ENCODE measurements at regions not wholly inside any gene's neighbourhood (a gene's known extent, or its start where the extent isn't known, plus 50 kb on each side); places are given as distances from the start of the nearest gene placed in this dataset.
"Not testable (repeated sequence)": the region's sequence is repeated elsewhere in the genome, so short reads cannot be mapped to it uniquely, and the experiment has no call there.

GRCh38 chr14:105760691-105761344 is 234.4 kb downstream of the TMEM121 start:
- no peak overlapping the region for H3K4me3 ChIP-seq (ENCODE audit: insufficient read depth, low read depth, low read length)
- H3K36me3 ChIP-seq (ENCODE audit: control insufficient read depth, insufficient read depth, low read length): no peaks in the 10 kb centered on the region
- no peaks in the 10 kb centered on the region for H3K4me1 ChIP-seq (ENCODE audit: control insufficient read depth, insufficient read depth, low read length)
- no peaks in the 10 kb centered on the region for H3K27me3 ChIP-seq (ENCODE audit: control insufficient read depth, insufficient read depth, low read length, poor library complexity, severe bottlenecking)
- H3K9me3 ChIP-seq (ENCODE audit: control insufficient read depth, low read length): no peaks in the 10 kb centered on the region
- 75 to 77% methylated on average over 17 to 18 of the region's 18 CpGs for WGBS, 2 experiments
- H3K27ac ChIP-seq (ENCODE audit: insufficient read depth, low read depth, low read length, poor library complexity, severe bottlenecking): no peak overlapping the region

GRCh38 chr14:105761345-105761740 is 235.0 kb downstream of the TMEM121 start:
- H3K27ac ChIP-seq (ENCODE audit: insufficient read depth, low read depth, low read length, poor library complexity, severe bottlenecking); H3K4me1 ChIP-seq (ENCODE audit: control insufficient read depth, insufficient read depth, low read length); H3K36me3 ChIP-seq (ENCODE audit: control insufficient read depth, insufficient read depth, low read length); H3K9me3 ChIP-seq (ENCODE audit: control insufficient read depth, low read length); H3K4me3 ChIP-seq (ENCODE audit: insufficient read depth, low read depth, low read length); H3K27me3 ChIP-seq (ENCODE audit: control insufficient read depth, insufficient read depth, low read length, poor library complexity, severe bottlenecking): not testable (repeated sequence)
- WGBS, 2 experiments: 54 to 60% methylated on average over 5 of the region's 5 CpGs

- Histone ChIP-seq H3K36me3 (ENCODE audit: control insufficient read depth, insufficient read depth, low read length) (no peaks in the 10 kb centered on the region), H3K4me3 (ENCODE audit: insufficient read depth, low read depth, low read length) (no peak overlapping the region), H3K4me1 (ENCODE audit: control insufficient read depth, insufficient read depth, low read length) (no peaks in the 10 kb centered on the region), H3K9me3 (ENCODE audit: control insufficient read depth, low read length) (no peaks in the 10 kb centered on the region), H3K27ac (ENCODE audit: insufficient read depth, low read depth, low read length, poor library complexity, severe bottlenecking) (no peak overlapping the region), H3K27me3 (ENCODE audit: control insufficient read depth, insufficient read depth, low read length, poor library complexity, severe bottlenecking) (no peaks in the 10 kb centered on the region)
- WGBS, 2 experiments: 77 to 81% methylated on average over 8 to 9 of the region's 9 CpGs
Observed at GRCh38 chr14:105761842-105762241, 235.5 kb downstream of the TMEM121 start.

GRCh38 chr14:105762262-105762661 is 235.9 kb downstream of the TMEM121 start:
- H3K4me1 ChIP-seq (ENCODE audit: control insufficient read depth, insufficient read depth, low read length); H3K27ac ChIP-seq (ENCODE audit: insufficient read depth, low read depth, low read length, poor library complexity, severe bottlenecking); H3K9me3 ChIP-seq (ENCODE audit: control insufficient read depth, low read length); H3K36me3 ChIP-seq (ENCODE audit: control insufficient read depth, insufficient read depth, low read length); H3K27me3 ChIP-seq (ENCODE audit: control insufficient read depth, insufficient read depth, low read length, poor library complexity, severe bottlenecking); H3K4me3 ChIP-seq (ENCODE audit: insufficient read depth, low read depth, low read length): not testable (repeated sequence)
- 80% methylated on average over 2 of the region's 11 CpGs; no CpG with 5 or more reads in 1 of the 2 experiments for WGBS, 2 experiments

- H3K36me3 ChIP-seq (ENCODE audit: control insufficient read depth, insufficient read depth, low read length); H3K9me3 ChIP-seq (ENCODE audit: control insufficient read depth, low read length); H3K27me3 ChIP-seq (ENCODE audit: control insufficient read depth, insufficient read depth, low read length, poor library complexity, severe bottlenecking); H3K27ac ChIP-seq (ENCODE audit: insufficient read depth, low read depth, low read length, poor library complexity, severe bottlenecking); H3K4me1 ChIP-seq (ENCODE audit: control insufficient read depth, insufficient read depth, low read length); H3K4me3 ChIP-seq (ENCODE audit: insufficient read depth, low read depth, low read length): not testable (repeated sequence)
- WGBS, 2 experiments: 76 to 79% methylated on average over 26 to 27 of the region's 35 CpGs
Observed at GRCh38 chr14:105764254-105764901, 238.0 kb downstream of the TMEM121 start.

GRCh38 chr14:105765072-105765825 is 238.9 kb downstream of the TMEM121 start:
- not testable (repeated sequence) for H3K4me3 ChIP-seq (ENCODE audit: insufficient read depth, low read depth, low read length)

GRCh38 chr14:105765893-105766614 is 239.7 kb downstream of the TMEM121 start:
- Histone ChIP-seq H3K27me3 (ENCODE audit: control insufficient read depth, insufficient read depth, low read length, poor library complexity, severe bottlenecking) (no peaks in the 10 kb centered on the region), H3K9me3 (ENCODE audit: control insufficient read depth, low read length) (no peaks in the 10 kb centered on the region), H3K27ac (ENCODE audit: insufficient read depth, low read depth, low read length, poor library complexity, severe bottlenecking) (no peak overlapping the region), H3K4me1 (ENCODE audit: control insufficient read depth, insufficient read depth, low read length) (no peaks in the 10 kb centered on the region), H3K36me3 (ENCODE audit: control insufficient read depth, insufficient read depth, low read length) (no peaks in the 10 kb centered on the region), H3K4me3 (ENCODE audit: insufficient read depth, low read depth, low read length) (no peak overlapping the region)
- WGBS, 2 experiments: 74% methylated on average over 9 of the region's 9 CpGs

More at GRCh38 chr14:105765072-105765825, 238.9 kb downstream of the TMEM121 start:
- 80 to 81% methylated on average over 11 of the region's 23 CpGs for WGBS, 2 experiments
- H3K36me3 ChIP-seq (ENCODE audit: control insufficient read depth, insufficient read depth, low read length); H3K4me1 ChIP-seq (ENCODE audit: control insufficient read depth, insufficient read depth, low read length); H3K27me3 ChIP-seq (ENCODE audit: control insufficient read depth, insufficient read depth, low read length, poor library complexity, severe bottlenecking); H3K9me3 ChIP-seq (ENCODE audit: control insufficient read depth, low read length); H3K27ac ChIP-seq (ENCODE audit: insufficient read depth, low read depth, low read length, poor library complexity, severe bottlenecking): not testable (repeated sequence)

- H3K4me3 ChIP-seq (ENCODE audit: insufficient read depth, low read depth, low read length): no peak overlapping the region
- 65 to 66% methylated on average over 7 of the region's 7 CpGs for WGBS, 2 experiments
- H3K27ac ChIP-seq (ENCODE audit: insufficient read depth, low read depth, low read length, poor library complexity, severe bottlenecking): no peak overlapping the region
- H3K4me1 ChIP-seq (ENCODE audit: control insufficient read depth, insufficient read depth, low read length): no peaks in the 10 kb centered on the region
- H3K36me3 ChIP-seq (ENCODE audit: control insufficient read depth, insufficient read depth, low read length): no peaks in the 10 kb centered on the region
- no peaks in the 10 kb centered on the region for H3K9me3 ChIP-seq (ENCODE audit: control insufficient read depth, low read length)
- no peaks in the 10 kb centered on the region for H3K27me3 ChIP-seq (ENCODE audit: control insufficient read depth, insufficient read depth, low read length, poor library complexity, severe bottlenecking)
Observed at GRCh38 chr14:105767315-105767714, 240.9 kb downstream of the TMEM121 start.

- not testable (repeated sequence) for H3K9me3 ChIP-seq (ENCODE audit: control insufficient read depth, low read length); H3K36me3 ChIP-seq (ENCODE audit: control insufficient read depth, insufficient read depth, low read length); H3K4me3 ChIP-seq (ENCODE audit: insufficient read depth, low read depth, low read length); H3K4me1 ChIP-seq (ENCODE audit: control insufficient read depth, insufficient read depth, low read length); H3K27ac ChIP-seq (ENCODE audit: insufficient read depth, low read depth, low read length, poor library complexity, severe bottlenecking); H3K27me3 ChIP-seq (ENCODE audit: control insufficient read depth, insufficient read depth, low read length, poor library complexity, severe bottlenecking)
- WGBS, 2 experiments: 72 to 73% methylated on average over 5 to 7 of the region's 17 CpGs
Observed at GRCh38 chr14:105768039-105768438, 241.7 kb downstream of the TMEM121 start.

Data from ectodermal cell (in vitro differentiated cells).